Peyer's patch (tissue), 4 donors: ENCODE measurements at regions not wholly inside any gene's neighbourhood (a gene's known extent, or its start where the extent isn't known, plus 50 kb on each side); places are given as distances from the start of the nearest gene placed in this dataset.

Source experiments
- DNase-seq, 3 donors: peaks; one replicate each; pipeline ENCODE4 v3.0.0-alpha.2; 2017 to 2019
- H3K27ac ChIP-seq, 4 donors: fragments of 200-600 bp; sonication (generic); one replicate each; pipeline ENCODE4 v1.5.1; 2016 to 2019
- H3K27me3 ChIP-seq, 2 donors: fragments of 200-600 bp; sonication (generic); one replicate each; pipeline ENCODE4 v1.5.1; 2019
- H3K36me3 ChIP-seq, 3 donors: fragments of 200-600 bp; sonication (generic); one replicate each; pipeline ENCODE4 v1.5.1; 2016 to 2019
- H3K4me1 ChIP-seq, 4 donors: fragments of 200-600 bp; sonication (generic); one replicate each; pipeline ENCODE4 v1.5.1; 2016 to 2019
- H3K4me3 ChIP-seq, 4 donors: fragments of 200-600 bp; sonication (generic); 1 replicate in 3 of 4; 2 replicates in 1 of 4; pipeline ENCODE4 v1.5.1; 2016 to 2019; ENCODE audit warnings: mild to moderate bottlenecking in 1 of 4
- H3K9me3 ChIP-seq, 4 donors: fragments of 200-600 bp; sonication (generic); one replicate each; pipeline ENCODE4 v1.5.1; 2016 to 2019; ENCODE audit warnings: mild to moderate bottlenecking in 1 of 4
- CTCF ChIP-seq, 6 experiments: fragments of 450-650 bp in 4 of 6; fragments of 200-600 bp in 2 of 6; sonication (generic) in 1 of 6; IDR thresholded peaks; one replicate each; pipeline ENCODE4 v1.5.1; 2017 to 2019; ENCODE audit warnings: antibody characterized with exemption in 6 of 6, mild to moderate bottlenecking in 3 of 6, moderate library complexity in 1 of 6
- POLR2A ChIP-seq, 2 donors: fragments of 450-650 bp; IDR thresholded peaks; one replicate each; pipeline ENCODE4 v1.5.1; 2017; ENCODE audit warnings: antibody characterized with exemption in 2 of 2, mild to moderate bottlenecking in 2 of 2, moderate library complexity in 2 of 2

- Histone ChIP-seq H3K4me1 (no peaks in the 10 kb centered on the region), H3K4me3 (no peak overlapping the region), H3K9me3 (no peaks in the 10 kb centered on the region), H3K27me3 (no peaks in the 10 kb centered on the region), H3K27ac (no peak overlapping the region), H3K36me3 (no peaks in the 10 kb centered on the region)
- no peak for TF ChIP-seq CTCF (IDR thresholded peaks at IDR 0.05)
- no peak for TF ChIP-seq POLR2A (IDR thresholded peaks at IDR 0.05)
- no peak for DNase-seq
Observed at GRCh38 chr18:34590503-34590902, 119.6 kb upstream of the DTNA start.

- peak overlapping the region in 1 of 4 donors; percentile 74 for H3K27ac ChIP-seq
- TF ChIP-seq CTCF (IDR thresholded peaks at IDR 0.05) (no peak), POLR2A (IDR thresholded peaks at IDR 0.05) (no peak)
Observed at GRCh38 chr18:34591920-34592444, 118.1 kb upstream of the DTNA start.

GRCh38 chr18:34592481-34592880 is 117.6 kb upstream of the DTNA start:
- Histone ChIP-seq H3K27me3 (no peaks in the 10 kb centered on the region), H3K27ac (peak overlapping the region in 1 of 4 donors; percentile 74), H3K4me3 (no peak overlapping the region), H3K36me3 (no peaks in the 10 kb centered on the region), H3K4me1 (no peaks in the 10 kb centered on the region), H3K9me3 (no peaks in the 10 kb centered on the region)
- no peak for TF ChIP-seq POLR2A (IDR thresholded peaks at IDR 0.05)
- no peak for TF ChIP-seq CTCF (IDR thresholded peaks at IDR 0.05)
- no peak for DNase-seq

More at GRCh38 chr18:34591920-34592444, 118.1 kb upstream of the DTNA start:
- Histone ChIP-seq H3K9me3 (no peaks in the 10 kb centered on the region), H3K27me3 (no peaks in the 10 kb centered on the region), H3K4me3 (no peak overlapping the region), H3K4me1 (no peaks in the 10 kb centered on the region), H3K36me3 (no peaks in the 10 kb centered on the region)
- no peak for DNase-seq

GRCh38 chr18:34592961-34593382 is 117.1 kb upstream of the DTNA start:
- H3K27me3 ChIP-seq = no peaks in the 10 kb centered on the region
- TF ChIP-seq CTCF (IDR thresholded peaks at IDR 0.05) = no peak
- no peak for TF ChIP-seq POLR2A (IDR thresholded peaks at IDR 0.05)
- no peak for DNase-seq

GRCh38 chr18:34594266-34594665 is 115.8 kb upstream of the DTNA start:
- H3K27ac ChIP-seq = peak overlapping the region in 2 of 4 donors; percentile 32 to 74

More at GRCh38 chr18:34592961-34593382, 117.1 kb upstream of the DTNA start:
- Histone ChIP-seq H3K27ac (peak overlapping the region in 1 of 4 donors; percentile 74), H3K4me3 (peak overlapping the region in 3 of 4 donors; percentile 9 to 25 (median 15)), H3K9me3 (no peaks in the 10 kb centered on the region), H3K36me3 (no peaks in the 10 kb centered on the region), H3K4me1 (no peaks in the 10 kb centered on the region)

More at GRCh38 chr18:34594266-34594665, 115.8 kb upstream of the DTNA start:
- DNase-seq = no peak
- no peaks in the 10 kb centered on the region for H3K36me3 ChIP-seq
- H3K4me1 ChIP-seq = no peaks in the 10 kb centered on the region
- no peaks in the 10 kb centered on the region for H3K27me3 ChIP-seq
- TF ChIP-seq POLR2A (IDR thresholded peaks at IDR 0.05) (no peak), CTCF (IDR thresholded peaks at IDR 0.05) (no peak)
- H3K9me3 ChIP-seq = no peaks in the 10 kb centered on the region
- peak overlapping the region in 1 of 4 donors; percentile 19 for H3K4me3 ChIP-seq
